Spleen (tissue), 7 donors: ENCODE measurements at regions not wholly inside any gene's neighbourhood (a gene's known extent, or its start where the extent isn't known, plus 50 kb on each side); places are given as distances from the start of the nearest gene placed in this dataset.

Experiments used
- CTCF ChIP-seq, 11 experiments: fragments of 200-600 bp in 7 of 11; fragments of 450-650 bp in 4 of 11; sonication (generic) in 4 of 11; IDR thresholded peaks in 8 of 11; conservative IDR thresholded peaks in 3 of 11; 1 replicate in 7 of 11; 2 replicates in 4 of 11; pipeline versions ENCODE4 v1.4.0 to v1.8.0; 2016 to 2021; ENCODE audit warnings: antibody characterized with exemption in 11 of 11, inconsistent platforms in 4 of 11, mild to moderate bottlenecking in 1 of 11
- POLR2AphosphoS5 ChIP-seq, 3 donors: sonication (generic); formaldehyde crosslinking; IDR thresholded peaks; one replicate each; pipeline ENCODE4 v1.5.1; 2017; ENCODE audit warnings: antibody characterized with exemption in 3 of 3
- donor health status: DM: no; HTN: no; CAD: no; lungs with moderate emphysema.
- donor health status: DM: no; HTN: no; CAD: no.
- donor health status: DM: no; HTN: no; CAD: no.

- TF ChIP-seq CTCF (IDR thresholded peaks at IDR 0.05 in 8 of 11, conservative IDR thresholded peaks at IDR 0.05 in 3 of 11) (no peak), POLR2AphosphoS5 (IDR thresholded peaks at IDR 0.05) (no peak)
Measured at GRCh38 chr13:104634016-104634415, 1567.8 kb upstream of the SLC10A2 start.
